HG03439 (cell line): ENCODE measurements at regions not wholly inside any gene's neighbourhood (a gene's known extent, or its start where the extent isn't known, plus 50 kb on each side); places are given as distances from the start of the nearest gene placed in this dataset.
"Not testable (repeated sequence)": the region's sequence is repeated elsewhere in the genome, so short reads cannot be mapped to it uniquely, and the experiment has no call there.

ENCODE experiments used
- ATAC-seq: cut with Tn5 transposase; IDR thresholded peaks from one replicate; pipeline ENCODE4 v1.9.1; 2021; ENCODE audit warnings: mild to moderate bottlenecking, moderate library complexity; ENCODE audit not compliant: unreplicated experiment

DNA sequence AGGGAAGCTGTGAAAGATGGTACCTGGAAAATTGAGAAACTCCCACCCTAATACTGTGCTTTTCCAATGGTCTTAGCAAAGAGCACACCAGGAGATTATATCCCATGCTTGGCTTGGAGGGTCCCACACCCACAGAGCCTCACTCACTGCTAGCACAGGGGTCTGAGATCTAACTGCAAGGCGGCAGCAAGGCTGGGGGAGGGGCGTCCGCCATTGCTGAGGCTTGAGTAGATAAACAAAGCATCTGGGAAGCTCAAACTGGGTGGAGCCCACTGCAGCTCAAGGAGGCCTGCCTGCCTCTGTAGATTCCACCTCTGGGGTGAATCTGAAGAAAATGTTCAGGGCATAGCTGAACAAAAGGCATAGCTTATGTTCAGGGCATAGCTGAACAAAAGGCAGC is 510.6 kb upstream of the LMO3 start:
- not testable (repeated sequence) for ATAC-seq

DNA sequence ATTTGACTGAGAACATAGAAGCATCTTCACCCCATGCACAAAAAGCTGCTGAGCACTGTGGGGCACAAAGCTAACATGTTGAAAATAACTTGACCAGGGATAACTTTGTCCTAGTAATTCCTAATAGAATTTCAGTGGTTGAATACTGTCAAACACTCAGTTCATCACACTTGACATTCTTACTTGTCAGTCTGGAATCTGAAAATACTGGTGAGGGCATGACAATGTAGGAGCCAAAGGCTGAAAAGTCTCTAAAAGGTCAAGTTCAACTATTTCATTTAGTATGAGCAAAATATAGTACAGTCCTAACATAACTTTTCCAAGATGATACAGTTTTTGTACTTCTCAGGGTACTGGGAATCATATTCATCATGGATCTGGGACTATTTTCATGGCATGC is 504.4 kb upstream of the LMO3 start:
- ATAC-seq, result no peak

GRCh38 chr12:17108877-17109541 is 503.0 kb upstream of the LMO3 start:
- ATAC-seq, result no peak

- no peak for ATAC-seq
Observed at GRCh38 chr12:17104801-17105200, 498.8 kb upstream of the LMO3 start.

- ATAC-seq, result no peak
Observed at GRCh38 chr12:17097674-17098073, 491.7 kb upstream of the LMO3 start.

DNA sequence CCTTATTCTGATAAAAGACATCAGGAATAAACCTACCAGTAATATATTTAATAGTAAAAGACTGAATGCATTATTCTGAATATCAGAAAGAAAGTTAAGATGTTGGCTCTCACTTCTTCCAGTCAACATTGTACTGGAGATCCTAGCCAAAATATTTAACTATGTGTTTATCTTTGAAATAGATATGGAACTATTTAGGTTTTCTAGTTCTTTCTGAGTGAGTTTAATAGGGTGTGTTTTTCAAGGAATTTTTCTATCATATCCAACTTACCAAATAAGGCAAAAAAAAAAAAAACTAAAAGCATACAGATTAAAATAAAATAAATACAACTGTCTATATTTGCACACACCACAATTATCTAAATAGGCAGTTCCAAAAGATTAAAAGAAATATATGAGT is 478.9 kb upstream of the LMO3 start:
- ATAC-seq, result no peak

DNA sequence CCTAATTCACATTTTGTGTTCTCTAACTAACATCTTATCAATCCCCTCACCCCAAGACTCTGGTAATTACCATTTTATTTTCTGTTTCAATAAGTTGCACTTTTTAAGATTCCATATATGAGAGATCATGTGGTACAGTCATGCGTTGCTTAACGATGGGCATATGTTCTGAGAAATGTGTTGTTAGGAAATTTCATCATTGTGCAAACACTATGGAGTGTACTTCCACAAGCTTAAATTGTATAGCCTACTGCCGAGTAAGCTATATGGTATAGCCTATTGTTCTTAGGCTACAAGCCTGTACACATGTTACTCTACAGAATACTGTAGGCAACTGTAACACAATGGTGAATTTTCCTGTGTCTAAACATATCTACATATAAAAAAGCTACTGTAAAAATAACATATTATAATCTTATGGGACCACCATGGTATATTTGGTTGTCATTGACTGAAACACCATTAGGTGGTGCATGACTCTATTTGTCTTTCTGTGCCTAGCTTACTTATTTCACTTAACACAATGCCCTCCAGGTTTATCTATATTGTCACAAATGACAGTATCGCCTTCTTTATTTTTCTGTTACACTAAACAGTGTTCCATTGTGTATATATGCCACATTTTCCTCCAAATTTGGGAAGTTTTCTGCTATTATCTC is 473.4 kb upstream of the LMO3 start:
- ATAC-seq, result no peak

GRCh38 chr12:17077594-17077993 is 471.6 kb upstream of the LMO3 start:
- no peak for ATAC-seq

- ATAC-seq, result no peak
Observed at GRCh38 chr12:17076811-17077210, 470.8 kb upstream of the LMO3 start.

GRCh38 chr12:17076028-17076744 is 470.2 kb upstream of the LMO3 start:
- no peak for ATAC-seq

GRCh38 chr12:17064834-17065233 is 458.9 kb upstream of the LMO3 start:
- no peak for ATAC-seq

DNA sequence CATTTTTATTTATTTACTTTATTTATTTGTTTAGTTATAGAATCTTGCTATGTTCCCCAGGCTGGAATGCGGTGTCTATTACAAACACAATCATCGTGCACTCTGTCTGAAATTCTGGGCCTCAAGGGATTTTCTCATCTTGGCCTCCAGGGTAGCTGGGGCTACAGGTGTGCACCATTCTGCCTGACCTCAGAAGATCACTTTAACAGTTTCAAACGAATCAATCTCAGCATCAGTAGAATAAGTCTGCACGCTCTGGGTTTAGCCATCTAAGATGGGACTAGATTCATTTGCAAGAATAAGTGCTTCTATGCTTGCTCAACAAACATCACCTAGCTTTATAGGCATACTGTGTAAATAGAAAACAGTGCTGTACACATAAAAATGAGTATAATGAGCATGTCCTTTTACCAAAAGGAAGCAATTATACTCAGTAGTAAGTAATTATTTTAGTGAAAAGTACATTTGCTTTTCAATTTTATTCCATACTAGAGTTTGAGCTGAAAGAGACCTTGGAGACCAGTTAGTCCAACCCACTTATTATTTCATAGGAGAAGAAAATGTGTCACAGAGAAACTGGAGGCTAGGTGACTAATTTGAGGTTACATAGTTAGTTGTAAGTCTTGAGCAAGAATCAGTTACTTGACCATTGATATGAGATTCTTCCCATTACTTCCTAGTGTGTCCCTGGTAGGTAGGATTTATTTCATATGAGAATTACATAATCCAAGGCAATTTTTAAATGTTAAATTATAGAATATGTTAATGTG is 456.5 kb upstream of the LMO3 start:
- ATAC-seq, result no peak

DNA sequence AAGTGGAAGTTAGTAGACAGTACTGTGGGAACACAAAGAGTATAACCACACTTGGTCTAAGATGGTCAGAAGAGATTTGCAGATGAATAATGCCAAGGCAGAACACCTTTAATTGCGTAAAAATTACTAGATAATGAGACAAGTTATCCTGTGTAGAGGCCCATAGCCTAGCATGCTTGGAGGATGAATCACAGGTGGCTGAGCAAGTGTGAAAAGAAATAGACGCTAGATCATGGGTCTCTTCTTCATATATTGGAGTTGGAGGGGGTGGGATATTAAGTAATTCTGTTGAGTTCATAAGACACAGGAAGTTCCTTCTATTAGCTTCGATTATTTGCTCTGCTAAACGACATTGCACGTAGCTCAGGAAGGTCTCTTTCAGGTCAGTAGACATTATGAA is 454.3 kb upstream of the LMO3 start:
- no peak for ATAC-seq

- ATAC-seq, result no peak
Observed at GRCh38 chr12:17056546-17056945, 450.6 kb upstream of the LMO3 start.

DNA sequence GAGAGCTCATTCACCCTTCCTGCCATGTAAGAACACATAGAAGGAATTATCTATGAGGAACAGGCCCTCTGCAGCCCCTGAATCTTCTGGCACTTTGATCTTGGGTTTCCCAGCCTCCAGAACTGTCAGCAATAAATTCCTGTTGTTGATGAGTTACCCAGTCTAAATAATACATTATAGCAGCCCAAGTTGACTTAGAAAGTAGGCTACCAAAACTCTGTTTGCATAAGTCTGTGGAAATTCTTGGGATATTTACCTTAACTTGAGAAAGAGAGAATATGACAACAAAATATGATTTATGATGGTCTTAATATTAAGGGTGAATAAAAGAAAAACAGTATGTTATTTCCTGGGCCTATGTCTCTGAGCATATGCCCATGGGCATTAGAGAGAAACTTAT is 433.0 kb upstream of the LMO3 start:
- ATAC-seq, result no peak

DNA sequence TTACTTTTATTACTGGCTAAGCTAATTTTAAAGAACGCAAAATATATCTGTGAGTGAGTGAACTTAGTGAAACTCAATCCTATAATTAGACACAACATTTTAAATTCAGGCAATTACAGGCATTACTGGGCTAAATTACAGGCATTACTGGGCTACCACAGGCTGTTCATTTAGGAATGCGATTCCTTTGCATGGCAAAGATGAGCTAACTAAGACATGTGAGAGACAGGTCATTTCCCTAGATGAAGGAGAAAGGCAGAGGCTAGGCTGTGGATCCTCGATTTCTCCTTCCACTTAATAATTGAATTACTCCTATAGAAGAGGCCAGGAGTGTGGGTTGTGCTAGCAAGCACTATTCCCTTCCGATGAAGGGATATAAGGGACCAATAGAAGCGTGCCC is 429.4 kb upstream of the LMO3 start:
- ATAC-seq, result no peak

DNA sequence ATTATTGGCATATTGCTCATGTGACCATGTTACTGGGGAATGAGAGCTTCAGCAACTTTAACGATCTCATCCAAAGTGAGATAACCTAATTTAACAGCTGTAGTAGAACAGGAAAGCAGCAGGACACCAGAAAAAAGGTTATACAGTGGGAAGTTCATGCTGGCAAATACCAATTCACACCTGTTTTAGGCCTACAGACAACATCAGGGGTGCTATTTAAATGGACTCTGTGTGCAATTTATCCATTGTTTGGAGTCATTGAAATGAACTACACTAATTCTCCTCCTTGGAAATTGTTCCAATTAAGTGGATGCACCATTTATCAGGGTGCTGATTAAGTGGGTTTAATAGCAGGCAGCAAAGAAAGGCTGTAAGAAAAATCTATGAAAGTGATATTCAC is 424.4 kb upstream of the LMO3 start:
- ATAC-seq, result no peak

DNA sequence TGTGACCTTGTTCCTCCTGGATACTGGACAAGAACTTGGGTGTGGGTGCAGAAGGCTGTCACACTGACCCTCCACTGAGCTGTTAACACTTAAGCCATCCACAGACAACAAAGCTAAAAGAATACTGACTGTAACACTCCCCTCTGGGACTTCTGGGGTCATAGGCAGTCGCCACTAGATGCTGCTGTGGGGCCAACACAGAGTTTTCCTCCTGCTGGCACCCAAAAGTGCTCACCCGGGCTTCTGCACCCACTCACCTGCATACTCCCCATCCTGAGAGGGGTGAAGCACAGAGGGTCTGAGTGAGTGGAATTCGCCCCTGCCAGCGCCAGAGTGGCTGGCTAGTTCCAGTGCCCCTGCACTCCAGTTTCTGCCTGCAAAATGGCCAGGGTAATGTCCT is 422.4 kb upstream of the LMO3 start:
- ATAC-seq, result no peak

GRCh38 chr12:17025424-17025823 is 419.5 kb upstream of the LMO3 start:
- ATAC-seq, result not testable (repeated sequence)

- ATAC-seq, result no peak
Observed at GRCh38 chr12:17020765-17021164, 414.8 kb upstream of the LMO3 start.

DNA sequence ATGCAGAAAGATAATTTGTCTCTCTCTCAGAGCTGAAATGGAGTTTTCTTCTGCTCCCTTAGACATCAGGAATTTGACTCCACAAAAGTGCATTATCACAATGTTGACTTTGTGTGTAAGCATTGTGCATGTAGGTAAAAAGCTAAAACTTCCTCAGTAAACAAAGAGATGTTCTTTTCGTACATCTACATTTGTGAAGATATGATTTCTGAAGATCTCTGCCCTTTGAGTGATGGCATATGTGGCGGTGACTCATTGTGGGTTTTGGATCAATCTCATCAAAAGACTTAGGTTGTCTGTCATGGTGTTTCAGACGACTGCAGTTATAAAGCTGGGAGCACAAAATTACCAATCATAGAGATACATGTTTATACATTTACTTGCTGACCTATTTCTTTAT is 411.4 kb upstream of the LMO3 start:
- no peak for ATAC-seq
